Nephron progenitor cell (in vitro differentiated cells): ENCODE measurements at regions not wholly inside any gene's neighbourhood (a gene's known extent, or its start where the extent isn't known, plus 50 kb on each side); places are given as distances from the start of the nearest gene placed in this dataset.

Experiments used
- DNase-seq: peaks from one replicate; pipeline ENCODE4 v3.0.0; 2021
- H3K27ac Mint-ChIP-seq: 2 replicates; pipeline ENCODE4 v1.8.0; 2021; ENCODE audit warnings: mild to moderate bottlenecking, moderate library complexity, mixed read lengths
- H3K27me3 Mint-ChIP-seq: 2 replicates; pipeline ENCODE4 v1.8.0; 2021; ENCODE audit warnings: mild to moderate bottlenecking, low read depth, mixed read lengths; ENCODE audit not compliant: poor library complexity
- H3K36me3 Mint-ChIP-seq: 2 replicates; pipeline ENCODE4 v1.8.0; 2021; ENCODE audit warnings: low read depth, mixed read lengths
- H3K4me1 Mint-ChIP-seq: 2 replicates; pipeline ENCODE4 v1.8.0; 2021; ENCODE audit warnings: mixed read lengths
- H3K4me3 Mint-ChIP-seq: 2 replicates; pipeline ENCODE4 v1.8.0; 2021; ENCODE audit warnings: mild to moderate bottlenecking, moderate library complexity, mixed read lengths
- H3K9me3 Mint-ChIP-seq: 2 replicates; pipeline ENCODE4 v1.8.0; 2021; ENCODE audit warnings: mild to moderate bottlenecking, moderate library complexity, mixed read lengths
- TF ChIP-seq, protein P1 (sequence below): fragments of 200-600 bp; sonication (generic); IDR thresholded peaks from 2 replicates; pipeline ENCODE4 v1.5.0; 2021; ENCODE audit warnings: antibody characterized with exemption

DNA sequence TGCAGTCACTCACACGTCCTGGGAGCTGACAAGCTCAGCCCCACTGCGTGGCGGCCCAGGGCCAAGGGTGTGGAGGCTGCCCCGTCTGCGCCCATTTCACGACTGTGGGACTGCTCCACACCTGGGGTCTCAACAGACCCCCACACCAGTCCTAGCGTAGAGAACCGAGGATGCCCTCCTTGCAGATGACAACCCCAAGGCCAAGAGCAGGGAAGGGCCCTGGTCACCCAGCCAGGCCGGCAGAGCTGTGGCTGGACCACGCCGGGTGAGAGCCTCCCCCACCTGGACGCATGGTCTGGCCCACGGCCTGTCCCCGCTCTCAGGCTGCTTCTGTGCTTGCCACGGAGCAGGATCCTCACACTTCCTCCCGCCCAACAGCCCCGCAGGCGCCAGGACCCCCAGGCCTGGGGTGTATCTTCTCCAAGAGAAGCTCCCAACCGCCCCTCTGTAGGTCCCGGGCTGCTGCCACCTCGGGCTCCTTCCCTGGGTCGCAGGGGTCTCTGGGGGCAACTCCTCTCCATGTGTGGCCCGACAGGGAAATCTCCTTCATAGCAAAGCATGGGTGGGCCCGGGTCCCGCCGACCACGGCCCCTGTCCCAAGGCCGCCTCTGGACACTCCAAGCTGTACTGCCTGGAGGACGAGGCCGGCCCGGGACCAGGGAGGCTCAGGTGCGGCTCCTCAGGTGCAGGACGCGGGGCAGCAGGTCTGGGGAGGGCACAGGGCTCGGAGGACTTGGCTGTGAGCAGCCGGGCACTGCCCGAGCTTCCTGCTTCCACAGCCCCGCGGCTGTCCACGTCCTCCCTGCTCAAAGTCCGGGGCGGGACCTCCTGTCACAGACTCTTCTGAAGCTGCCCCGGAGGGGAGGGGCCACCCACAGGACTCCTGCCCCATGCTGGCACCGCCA lies 88.8 kb downstream of the FOXL3 start:
- Mint-ChIP-seq H3K4me1 (peaks cover 35% of the 10 kb centered on the region), H3K4me3 (peak overlapping the region; percentile 36), H3K9me3 (peaks cover 13% of the 10 kb centered on the region), H3K27ac (no peak overlapping the region), H3K36me3 (peaks cover 1% of the 10 kb centered on the region), H3K27me3 (peaks cover 40% of the 10 kb centered on the region)
- TF ChIP-seq, protein P1, sequence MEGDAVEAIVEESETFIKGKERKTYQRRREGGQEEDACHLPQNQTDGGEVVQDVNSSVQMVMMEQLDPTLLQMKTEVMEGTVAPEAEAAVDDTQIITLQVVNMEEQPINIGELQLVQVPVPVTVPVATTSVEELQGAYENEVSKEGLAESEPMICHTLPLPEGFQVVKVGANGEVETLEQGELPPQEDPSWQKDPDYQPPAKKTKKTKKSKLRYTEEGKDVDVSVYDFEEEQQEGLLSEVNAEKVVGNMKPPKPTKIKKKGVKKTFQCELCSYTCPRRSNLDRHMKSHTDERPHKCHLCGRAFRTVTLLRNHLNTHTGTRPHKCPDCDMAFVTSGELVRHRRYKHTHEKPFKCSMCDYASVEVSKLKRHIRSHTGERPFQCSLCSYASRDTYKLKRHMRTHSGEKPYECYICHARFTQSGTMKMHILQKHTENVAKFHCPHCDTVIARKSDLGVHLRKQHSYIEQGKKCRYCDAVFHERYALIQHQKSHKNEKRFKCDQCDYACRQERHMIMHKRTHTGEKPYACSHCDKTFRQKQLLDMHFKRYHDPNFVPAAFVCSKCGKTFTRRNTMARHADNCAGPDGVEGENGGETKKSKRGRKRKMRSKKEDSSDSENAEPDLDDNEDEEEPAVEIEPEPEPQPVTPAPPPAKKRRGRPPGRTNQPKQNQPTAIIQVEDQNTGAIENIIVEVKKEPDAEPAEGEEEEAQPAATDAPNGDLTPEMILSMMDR, result no peak
- no peak for DNase-seq

DNA sequence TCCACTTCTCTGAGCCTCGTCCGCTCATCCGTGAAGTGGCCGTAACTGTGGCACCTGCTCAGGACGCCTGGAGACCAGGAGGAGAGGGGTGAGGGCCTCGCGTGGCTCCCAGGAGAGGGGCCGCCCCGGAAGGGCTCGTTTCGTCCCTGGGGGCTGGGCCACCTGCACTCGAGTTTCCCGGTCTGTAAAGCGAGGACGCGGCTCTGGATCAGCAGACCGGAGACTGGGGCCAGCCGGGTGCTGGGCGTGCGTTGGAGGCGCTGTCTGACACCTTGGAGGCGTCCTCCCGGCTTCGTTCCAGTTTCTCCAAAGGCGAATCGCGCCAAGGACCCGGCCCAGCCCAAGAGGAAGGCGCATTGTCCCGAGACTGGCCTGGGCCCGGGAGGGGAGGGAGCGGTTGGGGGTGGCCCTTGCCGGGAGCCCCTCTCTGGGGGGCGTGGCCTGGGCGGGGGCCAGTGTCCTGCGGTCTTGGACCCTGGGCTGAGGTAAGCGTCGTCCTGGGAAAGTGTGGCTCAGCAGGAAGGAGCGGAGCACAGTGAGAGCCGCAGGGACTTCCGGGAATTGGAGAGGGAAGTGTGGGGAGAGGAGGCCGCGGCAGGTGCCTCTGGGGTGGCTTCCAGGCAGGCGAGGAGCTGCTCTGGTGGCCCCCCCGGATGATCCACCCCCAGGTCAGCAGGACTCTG lies 89.6 kb downstream of the FOXL3 start:
- peak overlapping the region; percentile 60 for H3K4me3 Mint-ChIP-seq

DNA sequence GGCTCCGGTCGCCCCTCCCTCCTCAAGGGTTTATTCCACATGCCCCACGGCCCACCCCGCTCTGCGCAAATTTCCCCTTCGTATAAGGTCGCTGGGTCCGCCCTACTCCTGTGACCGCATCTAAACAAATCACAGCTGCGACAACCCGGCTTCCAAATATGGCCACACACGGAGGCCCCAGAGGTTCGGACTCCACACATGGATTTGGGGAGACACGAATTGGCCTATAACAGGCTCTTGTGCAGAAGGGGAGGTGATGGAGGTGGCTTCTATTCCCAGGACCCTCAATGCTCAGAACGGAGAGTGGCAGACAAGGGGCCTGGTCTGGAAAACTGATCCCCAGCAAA lies 90.1 kb downstream of the FOXL3 start:
- Mint-ChIP-seq H3K27me3 (peaks cover 53% of the 10 kb centered on the region), H3K9me3 (peaks cover 24% of the 10 kb centered on the region), H3K4me1 (peaks cover 27% of the 10 kb centered on the region), H3K36me3 (peaks cover 8% of the 10 kb centered on the region), H3K4me3 (peak overlapping the region; percentile 60), H3K27ac (no peak overlapping the region)
- TF ChIP-seq, protein P1, result no peak
- no peak for DNase-seq

More for the DNA sequence above, 89.6 kb downstream of the FOXL3 start:
- Mint-ChIP-seq H3K27ac (no peak overlapping the region), H3K27me3 (peaks cover 48% of the 10 kb centered on the region), H3K4me1 (peaks cover 28% of the 10 kb centered on the region), H3K9me3 (peaks cover 21% of the 10 kb centered on the region), H3K36me3 (peaks cover 8% of the 10 kb centered on the region)
- TF ChIP-seq, protein P1, result no peak
- DNase-seq, result peak; percentile 58

DNA sequence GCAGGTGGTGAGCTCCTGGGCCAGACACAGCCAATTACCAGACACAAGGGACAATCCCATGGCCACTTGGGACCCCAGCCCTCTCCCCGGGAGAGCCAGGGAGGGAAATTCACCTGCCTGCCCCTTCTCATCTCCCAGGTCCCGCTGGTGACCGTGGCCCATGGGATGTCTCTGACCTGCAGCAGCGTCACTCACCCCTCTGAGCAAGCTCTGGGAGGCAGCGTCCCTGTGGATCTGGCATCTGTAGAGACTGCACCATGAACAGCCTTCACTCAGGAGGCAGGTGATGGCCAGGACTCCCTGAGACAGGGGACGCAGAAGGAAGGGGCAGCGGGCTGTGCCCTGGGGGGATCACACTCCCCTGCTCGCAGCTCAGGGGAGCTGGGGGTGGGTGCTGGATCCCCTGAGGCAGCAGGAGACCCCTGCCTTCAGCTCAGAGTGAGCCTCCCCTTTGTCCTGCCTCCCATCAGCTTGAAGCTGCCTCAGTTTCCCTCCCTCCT lies 90.8 kb downstream of the FOXL3 start:
- H3K4me3 Mint-ChIP-seq, result no peak overlapping the region
- peaks cover 26% of the 10 kb centered on the region for H3K4me1 Mint-ChIP-seq
- H3K36me3 Mint-ChIP-seq, result peaks cover 8% of the 10 kb centered on the region
- TF ChIP-seq, protein P1, result no peak
- peaks cover 54% of the 10 kb centered on the region for H3K27me3 Mint-ChIP-seq
- DNase-seq, result no peak
- H3K27ac Mint-ChIP-seq, result no peak overlapping the region
- H3K9me3 Mint-ChIP-seq, result peaks cover 31% of the 10 kb centered on the region

DNA sequence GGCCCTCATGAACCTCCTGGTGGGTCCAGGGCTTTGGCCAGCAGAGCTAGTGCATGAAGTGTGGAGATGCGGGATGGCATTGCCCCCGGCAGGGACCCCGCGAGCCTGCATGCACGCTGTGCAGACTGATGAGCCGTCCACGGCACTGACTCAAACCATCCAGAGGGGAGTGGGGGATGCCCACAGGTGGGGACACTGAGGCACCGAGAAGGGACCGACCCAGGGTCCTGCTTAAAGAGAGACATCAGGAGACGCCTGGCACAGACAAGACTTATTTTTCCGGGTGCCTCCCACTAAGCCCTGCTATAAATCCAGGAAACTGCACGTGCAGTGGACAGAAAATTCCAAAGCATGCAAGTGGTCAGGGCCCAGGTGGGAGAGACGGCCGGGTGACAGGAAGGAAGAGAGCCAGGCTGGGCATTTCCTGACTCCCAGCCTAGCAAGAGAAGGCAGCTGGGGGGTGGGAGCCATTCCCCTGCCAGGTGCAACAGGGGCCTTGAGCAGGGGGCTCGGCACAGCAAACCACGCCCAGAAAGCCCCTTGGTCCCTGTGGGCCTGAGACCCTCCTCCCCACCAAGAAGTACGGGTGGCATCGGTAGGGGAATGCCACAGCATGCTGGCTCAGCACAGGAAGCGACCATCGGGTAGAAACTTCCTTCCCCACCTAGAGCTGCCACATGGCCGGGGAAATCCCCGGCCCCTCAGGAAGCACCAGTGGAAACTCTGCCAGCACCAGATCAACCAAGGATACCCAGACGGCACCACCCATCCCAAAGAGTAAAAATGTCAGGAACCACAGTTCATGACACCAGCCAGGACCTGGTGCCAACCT lies 91.5 kb downstream of the FOXL3 start:
- Mint-ChIP-seq H3K27ac (no peak overlapping the region), H3K9me3 (peaks cover 37% of the 10 kb centered on the region), H3K36me3 (peaks cover 8% of the 10 kb centered on the region), H3K4me1 (peaks cover 21% of the 10 kb centered on the region), H3K4me3 (no peak overlapping the region), H3K27me3 (peaks cover 57% of the 10 kb centered on the region)
- TF ChIP-seq, protein P1, result no peak
- DNase-seq, result no peak
